HepG2 (cell line): ENCODE measurements at regions not wholly inside any gene's neighbourhood (a gene's known extent, or its start where the extent isn't known, plus 50 kb on each side); places are given as distances from the start of the nearest gene placed in this dataset.

ENCODE experiments used
- ATAC-seq: fragments of 200-7000 bp; cut with Tn5 transposase; 3 replicates; pipeline ENCODE4 v1.9.1; 2020; ENCODE audit warnings: mild to moderate bottlenecking, moderate library complexity
- BruUV-seq: library from RNA; stranded (reverse); fragments of 400-500 nt; replicated peaks from 2 replicates; lab custom pipeline; 2021; lab: Mats Ljungman, UMichigan
- CTCF ChIA-PET: fragments of 300-600 bp; formaldehyde crosslinking; extraction: SDS; loops from one replicate; lab custom pipeline; 2021; ENCODE audit warnings: low total read pairs, inconsistent platforms, low intra/inter-chr PET ratio; lab: Yijun Ruan, JAX
- POLR2A ChIA-PET: fragments of 350-600 bp; sonication (Branson Sonifier 250); formaldehyde crosslinking; loops from one replicate; lab custom pipeline; 2020; ENCODE audit warnings: antibody characterized with exemption, inconsistent platforms; lab: Yijun Ruan, JAX
- DNase-seq: peaks from one replicate; pipeline ENCODE4 v3.0.0-alpha.2; 2015; ENCODE audit warnings: low spot score
- FAIRE-seq: peaks from 3 replicates; lab custom pipeline; 2011; peaks lifted over from hg19 to GRCh38; lab: Jason Lieb, UNC
- H2AFZ ChIP-seq: one replicate; pipeline ENCODE4 v1.6.1; 2011; ENCODE audit warnings: low read length, inconsistent platforms
- H3K27ac ChIP-seq: fragments of 300-600 bp; 3 replicates; pipeline ENCODE4 v1.8.0; 2011; ENCODE audit warnings: mixed run types, mild to moderate bottlenecking, mixed read lengths, low read length, inconsistent platforms; ENCODE audit not compliant: insufficient read depth; ENCODE audit errors: extremely low read length
- H3K27me3 ChIP-seq, 2 experiments: fragments of 200-600 bp in 1 of 2; 2 replicates in 1 of 2; 3 replicates in 1 of 2; pipeline versions ENCODE4 v1.6.0 to v1.8.0; 2011; ENCODE audit warnings: low read length in 2 of 2, mild to moderate bottlenecking in 2 of 2, moderate library complexity in 2 of 2, inconsistent platforms in 1 of 2; ENCODE audit not compliant: insufficient read depth in 2 of 2, control insufficient read depth in 1 of 2
- H3K36me3 ChIP-seq, 2 experiments: fragments of 200-600 bp in 1 of 2; replicated peaks in 1 of 2; 2 replicates in 1 of 2; 3 replicates in 1 of 2; pipeline versions ENCODE4 v1.5.1 to v1.8.0; 2011; ENCODE audit warnings: low read length in 2 of 2, inconsistent platforms in 1 of 2; ENCODE audit not compliant: insufficient read depth in 2 of 2, control insufficient read depth in 1 of 2
- H3K4me1 ChIP-seq: 2 replicates; pipeline ENCODE4 v1.5.1; 2012; ENCODE audit warnings: low read length, inconsistent platforms; ENCODE audit not compliant: insufficient read depth
- H3K4me2 ChIP-seq: 2 replicates; pipeline ENCODE4 v1.6.0; 2011; ENCODE audit warnings: low read depth, low read length, inconsistent platforms
- H3K4me3 ChIP-seq, 3 experiments: fragments of 200-600 bp in 1 of 3; sonication (generic), shearing (Covaris generic) in 1 of 3; replicated peaks in 1 of 3; 2 replicates each; pipeline ENCODE4 v1.5.1; 2011 to 2016; ENCODE audit warnings: low read length in 3 of 3, inconsistent platforms in 2 of 3, low read depth in 2 of 3, mild to moderate bottlenecking in 2 of 3, control low read depth in 1 of 3, mixed read lengths in 1 of 3; ENCODE audit not compliant: insufficient read depth in 1 of 3
- H3K79me2 ChIP-seq: one replicate; pipeline ENCODE4 v1.6.1; 2011; ENCODE audit warnings: low read length, inconsistent platforms; ENCODE audit not compliant: insufficient read depth
- H3K9ac ChIP-seq: 2 replicates; pipeline ENCODE4 v1.6.0; 2011; ENCODE audit warnings: mild to moderate bottlenecking, low read depth, low read length, inconsistent platforms; ENCODE audit not compliant: insufficient read depth
- H3K9me3 ChIP-seq: 2 replicates; pipeline ENCODE4 v1.5.1; 2012; ENCODE audit warnings: mild to moderate bottlenecking, low read length
- H4K20me1 ChIP-seq: 2 replicates; pipeline ENCODE4 v1.6.0; 2011; ENCODE audit warnings: inconsistent platforms, mild to moderate bottlenecking, low read length, moderate library complexity; ENCODE audit not compliant: insufficient read depth
- HNF4G ChIP-seq, 2 experiments: sonication (generic) in 1 of 2; formaldehyde crosslinking in 1 of 2; IDR thresholded peaks; 2 replicates each; pipeline versions ENCODE4 v1.4.0 to v1.6.1; 2011 to 2020; ENCODE audit warnings: borderline replicate concordance in 2 of 2, low read depth in 2 of 2, mild to moderate bottlenecking in 2 of 2, low read length in 1 of 2, missing genetic modification reagents in 1 of 2, moderate library complexity in 1 of 2
- MAFF ChIP-seq: IDR thresholded peaks from 2 replicates; pipeline ENCODE4 v1.6.1; 2011; ENCODE audit warnings: low read depth, low read length, improper control_type of control experiment
- MAFK ChIP-seq, 2 experiments: IDR thresholded peaks in 1 of 2; conservative IDR thresholded peaks in 1 of 2; 2 replicates each; pipeline ENCODE4 v1.6.1; 2011; ENCODE audit warnings: improper control_type of control experiment in 2 of 2, low read length in 2 of 2
- NFKB2 ChIP-seq: sonication (generic); formaldehyde crosslinking; IDR thresholded peaks from 2 replicates; pipeline ENCODE4 v1.4.0; 2020; ENCODE audit warnings: missing genetic modification reagents, borderline replicate concordance
- NPAS2 ChIP-seq: sonication (generic); formaldehyde crosslinking; IDR thresholded peaks from 2 replicates; pipeline ENCODE4 v1.8.0; 2022; ENCODE audit warnings: mild to moderate bottlenecking, missing genetic modification reagents, borderline replicate concordance
- RFX5 ChIP-seq: IDR thresholded peaks from 2 replicates; pipeline ENCODE4 v1.6.1; 2011; ENCODE audit warnings: low read depth, low read length, improper control_type of control experiment
- ZNF12 ChIP-seq: sonication (generic); formaldehyde crosslinking; IDR thresholded peaks from 2 replicates; pipeline ENCODE4 v1.5.0; 2020; ENCODE audit warnings: missing genetic modification reagents
- ZNF292 ChIP-seq: sonication (generic); formaldehyde crosslinking; IDR thresholded peaks from 2 replicates; pipeline ENCODE4 v1.8.1; 2022; ENCODE audit warnings: mild to moderate bottlenecking, low read depth, missing genetic modification reagents, borderline replicate concordance
- ZNF761 ChIP-seq: sonication (generic); formaldehyde crosslinking; conservative IDR thresholded peaks from 2 replicates; pipeline ENCODE4 v1.4.0; 2020; ENCODE audit warnings: mild to moderate bottlenecking, missing genetic modification reagents
- WGBS: methylation state at CpG from one replicate; pipeline ENCODE4 v1.1.6; 2017; ENCODE audit warnings: low lambda C conversion rate; 5-methylcytosine and 5-hydroxymethylcytosine counted together
- in situ Hi-C: cut with HindIII; loops from 2 replicates; pipeline ENCODE4 v1.10.0; 2017; ENCODE audit warnings: low pct_unique_long_range_greater_than_20kb; ENCODE audit not compliant: extremely low pct_ligation_motif_present
- intact Hi-C: fragments of 100-400 bp; cut with micrococcal nuclease; formaldehyde crosslinking; loops from one replicate; pipeline ENCODE4 v1.10.0; 2022; ENCODE audit not compliant: unreplicated experiment

- Histone ChIP-seq H3K27ac (no peak overlapping the region), H3K4me3 (no peak overlapping the region), H3K4me1 (peaks cover 43% of the 10 kb centered on the region), H3K9ac (no peak overlapping the region), H3K27me3 (no peaks in the 10 kb centered on the region), H4K20me1 (no peaks in the 10 kb centered on the region), H3K79me2 (no peaks in the 10 kb centered on the region), H3K4me2 (no peak overlapping the region), H3K36me3 (no peaks in the 10 kb centered on the region), H2AFZ (no peak overlapping the region), H3K9me3 (no peaks in the 10 kb centered on the region)
- FAIRE-seq = no peak
- ChIA-PET POLR2A (no interaction called here), CTCF (no interaction called here)
- no peak for DNase-seq
- intact Hi-C loops = loop anchor here (10.0 kb wide), 1 partner anchor 62 kb away; no protein-coding TSS in a partner anchor
- 100% methylated on average over 1 of the region's 3 CpGs for WGBS
- TF ChIP-seq HNF4G (IDR thresholded peaks at IDR 0.05; ENCODE audit: borderline replicate concordance, low read depth, low read length) = no peak
- no peak for TF ChIP-seq HNF4G (CRISPR knock-in tag; IDR thresholded peaks at IDR 0.05; ENCODE audit: borderline replicate concordance, low read depth)
- peak; percentile 86 for TF ChIP-seq ZNF12
- no TSS peak for BruUV-seq
- no peak for ATAC-seq
- in situ Hi-C loops = no loop called here
Measured at GRCh38 chr4:153062652-153063168, 126.6 kb downstream of the FHDC1 start.

- ChIA-PET POLR2A (no interaction called here), CTCF (no interaction called here)
- no peak overlapping the region for H3K4me3 ChIP-seq
- in situ Hi-C loops = no loop called here
- H3K27ac ChIP-seq = no peak overlapping the region
- intact Hi-C loops = loop anchor here (10.0 kb wide), 1 partner anchor 61 kb away; no protein-coding TSS in a partner anchor
- no peaks in the 10 kb centered on the region for H3K79me2 ChIP-seq
- FAIRE-seq (peak; percentile 15), DNase-seq (no peak), ATAC-seq (peak; percentile 19; the same call in 1 of the 3 replicates)
- no peaks in the 10 kb centered on the region for H3K9me3 ChIP-seq
- TF ChIP-seq RFX5 = peak; percentile 19; the same call in 1 of the 2 replicates
- no peak for TF ChIP-seq NPAS2 (CRISPR knock-in tag)
- TF ChIP-seq MAFF = peak; percentile 68
- TF ChIP-seq ZNF761 (CRISPR knock-in tag) = no peak
- TF ChIP-seq MAFK (conservative IDR thresholded peaks at IDR 0.05 in 1 of 2, IDR thresholded peaks at IDR 0.05 in 1 of 2; ENCODE audit: low read length in 2 of 2) = peak; percentile 71 to 77
- TF ChIP-seq NFKB2 (CRISPR knock-in tag) = no peak
- no peak for TF ChIP-seq ZNF292 (CRISPR knock-in tag)
- no peak overlapping the region for H3K4me2 ChIP-seq
- no peaks in the 10 kb centered on the region for H4K20me1 ChIP-seq
- no TSS peak for BruUV-seq
- H3K27me3 ChIP-seq = no peaks in the 10 kb centered on the region
- 18% methylated on average over 4 of the region's 4 CpGs for WGBS
- peaks cover 51% of the 10 kb centered on the region for H3K4me1 ChIP-seq
- H2AFZ ChIP-seq = no peak overlapping the region
- no peak overlapping the region for H3K9ac ChIP-seq
- H3K36me3 ChIP-seq = no peaks in the 10 kb centered on the region
Measured at GRCh38 chr4:153063490-153063889, 127.4 kb downstream of the FHDC1 start.
